GM13977 (cell line): ENCODE measurements at regions not wholly inside any gene's neighbourhood (a gene's known extent, or its start where the extent isn't known, plus 50 kb on each side); places are given as distances from the start of the nearest gene placed in this dataset.

Experiments used
- DNase-seq: peaks from one replicate; pipeline ENCODE4 v3.0.0; 2012; ENCODE audit warnings: low spot score
- CTCF ChIP-seq: IDR thresholded peaks from 2 replicates; pipeline ENCODE4 v1.5.1; 2012; ENCODE audit warnings: mild to moderate bottlenecking, control low read depth; ENCODE audit not compliant: insufficient read depth; ENCODE audit errors: extremely low read depth, missing control alignments
- in situ Hi-C: fragments of 300-500 bp; cut with MboI; formaldehyde crosslinking; loops from one replicate; pipeline ENCODE4 v1.12.0; 2022; ENCODE audit warnings: low sequenced_read_pairs, low pct_unique_long_range_greater_than_20kb, mixed read lengths, inconsistent platforms; ENCODE audit not compliant: unreplicated experiment

GRCh38 chr13:89783221-89783755 is 1564.2 kb upstream of the MIR17HG start:
- TF ChIP-seq CTCF = no peak
- no peak for DNase-seq
- in situ Hi-C loops = no loop called here

DNA sequence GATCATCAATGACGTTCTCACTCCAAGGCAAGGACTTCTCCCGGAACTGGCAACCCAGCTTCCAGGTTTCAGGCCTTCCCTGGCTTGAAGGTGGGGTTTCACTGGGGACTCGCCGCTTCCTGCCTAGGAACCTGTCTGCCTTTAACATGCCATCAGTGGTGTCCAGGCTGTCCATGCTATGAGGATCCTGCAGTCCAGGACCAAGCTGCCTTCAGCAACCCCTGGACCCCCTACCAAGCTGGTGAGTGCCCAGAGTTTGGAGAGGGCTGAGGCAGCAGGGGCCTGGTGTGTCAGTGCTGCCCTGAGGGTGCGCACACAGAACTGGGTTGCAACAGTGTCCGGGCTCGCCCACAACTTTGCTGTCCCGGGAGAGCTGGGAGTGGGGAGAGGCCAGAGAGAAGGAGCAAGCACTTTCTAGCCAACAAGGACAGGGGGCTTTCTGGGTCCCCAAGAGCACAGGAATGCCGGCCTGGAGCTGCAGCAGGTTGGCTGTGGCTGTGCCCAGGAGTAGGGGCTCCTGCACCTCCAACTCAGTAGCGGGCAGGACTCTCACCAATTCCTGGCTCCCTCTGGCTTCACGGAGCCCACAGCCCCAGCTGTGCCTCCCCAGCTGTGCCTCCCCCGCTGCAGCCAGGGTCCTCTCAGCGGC is 1563.2 kb upstream of the MIR17HG start:
- TF ChIP-seq CTCF = no peak
- in situ Hi-C loops = no loop called here
- no peak for DNase-seq

- TF ChIP-seq CTCF = no peak
These were observed 1561.0 kb upstream of the MIR17HG start for GRCh38 chr13:89786531-89786930.

DNA sequence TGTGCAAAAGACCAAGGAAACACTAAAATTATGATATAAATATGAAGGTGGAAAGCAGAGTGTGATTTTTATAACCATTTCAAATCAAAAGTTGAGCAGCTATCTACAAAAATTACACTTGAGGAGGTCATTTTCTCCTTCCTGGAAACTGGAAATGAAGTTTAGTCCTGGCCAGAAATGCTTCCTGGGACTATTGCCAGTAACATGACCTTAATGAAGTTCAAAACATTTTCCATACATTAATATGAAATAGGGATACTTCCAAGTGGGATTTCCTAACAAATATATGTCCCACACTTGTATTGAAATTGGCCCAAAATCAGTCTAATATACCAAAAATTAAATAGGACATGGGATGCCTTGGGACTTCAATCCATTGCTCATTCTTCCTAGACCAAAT is 1556.8 kb upstream of the MIR17HG start:
- no peak for TF ChIP-seq CTCF
- no peak for DNase-seq
- in situ Hi-C loops = no loop called here

More at GRCh38 chr13:89786531-89786930, 1561.0 kb upstream of the MIR17HG start:
- DNase-seq = no peak
- in situ Hi-C loops = no loop called here

GRCh38 chr13:89791971-89792630 is 1555.4 kb upstream of the MIR17HG start:
- in situ Hi-C loops = no loop called here
- DNase-seq = no peak
- TF ChIP-seq CTCF = no peak

DNA sequence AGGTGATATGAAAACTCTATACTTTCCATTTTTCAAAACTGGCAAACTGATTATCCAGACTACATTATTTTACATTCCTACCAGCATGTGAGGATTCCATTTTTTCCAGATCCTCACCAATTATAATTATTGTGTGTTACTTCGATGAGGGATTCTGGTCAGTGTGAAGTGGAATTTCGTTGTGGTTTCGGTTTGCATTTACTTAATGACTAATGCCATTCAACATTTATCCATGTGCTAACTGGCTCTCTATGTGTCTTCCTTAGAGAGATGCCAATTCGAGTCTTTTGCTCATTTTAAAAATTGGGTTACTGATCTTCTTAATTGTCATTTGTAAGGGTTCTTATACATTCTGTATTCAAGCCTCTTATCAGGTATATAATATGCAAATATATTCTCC is 1551.3 kb upstream of the MIR17HG start:
- in situ Hi-C loops = no loop called here
- no peak for DNase-seq
- TF ChIP-seq CTCF = no peak
